H9 (cell line): ENCODE measurements at regions not wholly inside any gene's neighbourhood (a gene's known extent, or its start where the extent isn't known, plus 50 kb on each side); places are given as distances from the start of the nearest gene placed in this dataset.

Experiments used
- DNase-seq: peaks from one replicate; pipeline ENCODE4 v3.0.0-alpha.2; 2017
- H2AFZ ChIP-seq: one replicate; pipeline ENCODE4 v1.6.1; 2013; ENCODE audit warnings: mild to moderate bottlenecking, low read length, control low read depth, moderate library complexity
- H2AK5ac ChIP-seq: 2 replicates; pipeline ENCODE4 v1.6.1; 2013; ENCODE audit warnings: low read length, control low read depth, mixed read lengths; ENCODE audit not compliant: insufficient read length
- H2BK120ac ChIP-seq: one replicate; pipeline ENCODE4 v1.6.1; 2013; ENCODE audit warnings: low read depth, mild to moderate bottlenecking, low read length, control low read depth, inconsistent platforms; ENCODE audit not compliant: poor library complexity, severe bottlenecking
- H2BK12ac ChIP-seq: 2 replicates; pipeline ENCODE4 v1.6.1; 2013; ENCODE audit warnings: low read length, control low read depth, mixed read lengths, low read depth; ENCODE audit not compliant: insufficient read length
- H2BK15ac ChIP-seq: 2 replicates; pipeline ENCODE4 v1.6.1; 2013; ENCODE audit warnings: low read depth, low read length, control low read depth
- H2BK20ac ChIP-seq: one replicate; pipeline ENCODE4 v1.6.1; 2013; ENCODE audit warnings: low read depth, mild to moderate bottlenecking, low read length, control low read depth, inconsistent platforms; ENCODE audit not compliant: poor library complexity, severe bottlenecking
- H2BK5ac ChIP-seq: 2 replicates; pipeline ENCODE4 v1.6.1; 2013; ENCODE audit warnings: low read length, control low read depth, mixed read lengths; ENCODE audit not compliant: insufficient read length
- H3K14ac ChIP-seq: 2 replicates; pipeline ENCODE4 v1.6.1; 2013; ENCODE audit warnings: low read length, control low read depth; ENCODE audit not compliant: insufficient read depth
- H3K18ac ChIP-seq: 2 replicates; pipeline ENCODE4 v1.6.1; 2013; ENCODE audit warnings: low read depth, mild to moderate bottlenecking, mixed read lengths, low read length, control low read depth; ENCODE audit not compliant: insufficient read length
- H3K23ac ChIP-seq: 2 replicates; pipeline ENCODE4 v1.6.1; 2013; ENCODE audit warnings: low read length, control low read depth, mixed read lengths, low read depth; ENCODE audit not compliant: insufficient read length
- H3K23me2 ChIP-seq: 2 replicates; pipeline ENCODE4 v1.6.1; 2013; ENCODE audit warnings: low read depth, mild to moderate bottlenecking, mixed read lengths, low read length, control low read depth; ENCODE audit not compliant: insufficient read length, poor library complexity, severe bottlenecking
- H3K27ac ChIP-seq: 2 replicates; pipeline ENCODE4 v1.5.1; 2013; ENCODE audit warnings: low read length, control low read depth, mixed read lengths, low read depth; ENCODE audit not compliant: insufficient read length
- H3K27me3 ChIP-seq: 2 replicates; pipeline ENCODE4 v1.6.1; 2013; ENCODE audit warnings: low read length, control low read depth, inconsistent platforms; ENCODE audit not compliant: insufficient read depth
- H3K4ac ChIP-seq: 2 replicates; pipeline ENCODE4 v1.6.1; 2013; ENCODE audit warnings: low read depth, mild to moderate bottlenecking, control low read depth, inconsistent platforms, low read length, moderate library complexity
- H3K4me1 ChIP-seq: 2 replicates; pipeline ENCODE4 v1.6.1; 2013; ENCODE audit warnings: low read length, control low read depth, inconsistent platforms; ENCODE audit not compliant: insufficient read depth
- H3K4me2 ChIP-seq: 2 replicates; pipeline ENCODE4 v1.6.1; 2013; ENCODE audit warnings: low read length, control low read depth, mixed read lengths; ENCODE audit not compliant: insufficient read length, insufficient read depth
- H3K56ac ChIP-seq: 2 replicates; pipeline ENCODE4 v1.6.1; 2013; ENCODE audit warnings: low read depth, mild to moderate bottlenecking, mixed read lengths, low read length, control low read depth; ENCODE audit not compliant: insufficient read length
- H3K79me1 ChIP-seq: 2 replicates; pipeline ENCODE4 v1.6.1; 2013; ENCODE audit warnings: low read depth, mild to moderate bottlenecking, moderate library complexity, low read length, control low read depth, inconsistent platforms; ENCODE audit not compliant: insufficient read depth, poor library complexity, severe bottlenecking
- H3K79me2 ChIP-seq: 2 replicates; pipeline ENCODE4 v1.6.1; 2013; ENCODE audit warnings: low read length, control low read depth, inconsistent platforms; ENCODE audit not compliant: insufficient read depth
- H3K9ac ChIP-seq: 2 replicates; pipeline ENCODE4 v1.6.1; 2013; ENCODE audit warnings: low read length, control low read depth, mixed read lengths; ENCODE audit not compliant: insufficient read length; ENCODE audit errors: extremely low read depth
- H3K9me3 ChIP-seq: one replicate; pipeline ENCODE4 v1.6.1; 2013; ENCODE audit warnings: low read depth, low read length, inconsistent platforms; ENCODE audit not compliant: control insufficient read depth
- H3T11ph ChIP-seq: one replicate; pipeline ENCODE4 v1.6.1; 2013; ENCODE audit warnings: mild to moderate bottlenecking, low read length, control low read depth, inconsistent platforms
- H4K20me1 ChIP-seq: one replicate; pipeline ENCODE4 v1.6.1; 2013; ENCODE audit not compliant: control insufficient read depth, insufficient read length, insufficient read depth
- H4K5ac ChIP-seq: 2 replicates; pipeline ENCODE4 v1.6.1; 2013; ENCODE audit warnings: low read depth, mild to moderate bottlenecking, mixed read lengths, low read length, control low read depth; ENCODE audit not compliant: insufficient read length
- H4K8ac ChIP-seq: replicated peaks from 2 replicates; pipeline ENCODE4 v1.6.1; 2013; ENCODE audit warnings: low read length, control low read depth, mixed read lengths, low read depth; ENCODE audit not compliant: insufficient read length
- H4K91ac ChIP-seq: 2 replicates; pipeline ENCODE4 v1.6.1; 2013; ENCODE audit warnings: low read depth, mild to moderate bottlenecking, moderate library complexity, mixed read lengths, low read length, control low read depth; ENCODE audit not compliant: insufficient read length
- H3K27ac Mint-ChIP-seq, 3 experiments: 2 replicates in 2 of 3; 3 replicates in 1 of 3; pipeline ENCODE4 v1.8.0; 2020 to 2021; ENCODE audit warnings: mixed read lengths in 3 of 3, mild to moderate bottlenecking in 1 of 3, moderate library complexity in 1 of 3
- H3K27me3 Mint-ChIP-seq: 2 replicates; pipeline ENCODE4 v1.8.0; 2021; ENCODE audit warnings: low read depth, mild to moderate bottlenecking, moderate library complexity, mixed read lengths
- H3K36me3 Mint-ChIP-seq, 3 experiments: 2 replicates in 2 of 3; 3 replicates in 1 of 3; pipeline ENCODE4 v1.8.0; 2020 to 2021; ENCODE audit warnings: low read depth in 3 of 3, mixed read lengths in 3 of 3; ENCODE audit not compliant: insufficient read depth in 1 of 3
- H3K4me1 Mint-ChIP-seq, 2 experiments: 2 replicates each; pipeline ENCODE4 v1.8.0; 2020; ENCODE audit warnings: mixed read lengths in 2 of 2
- H3K4me3 Mint-ChIP-seq, 2 experiments: 2 replicates in 1 of 2; 3 replicates in 1 of 2; pipeline ENCODE4 v1.8.0; 2020 to 2021; ENCODE audit warnings: mild to moderate bottlenecking in 2 of 2, mixed read lengths in 2 of 2, moderate library complexity in 1 of 2
- H3K9me3 Mint-ChIP-seq, 2 experiments: 2 replicates in 1 of 2; 3 replicates in 1 of 2; pipeline ENCODE4 v1.8.0; 2020; ENCODE audit warnings: mild to moderate bottlenecking in 2 of 2, mixed read lengths in 2 of 2, moderate library complexity in 1 of 2
- WGBS: extraction: QIAGEN DNeasy Blood & Tissue Kit; methylation state at CpG from one replicate; pipeline ENCODE4 v1.1.7; 2013; ENCODE audit warnings: missing lambda C conversion rate, low lambda C conversion rate, mixed read lengths; ENCODE audit not compliant: insufficient read length; ENCODE audit errors: extremely low coverage; 5-methylcytosine and 5-hydroxymethylcytosine counted together
- TF ChIP-seq, protein P1 (sequence below): fragments of 200-600 bp; sonication (generic); conservative IDR thresholded peaks from 3 replicates; pipeline ENCODE4 v1.8.0; 2021; ENCODE audit warnings: antibody characterized with exemption, mild to moderate bottlenecking

DNA sequence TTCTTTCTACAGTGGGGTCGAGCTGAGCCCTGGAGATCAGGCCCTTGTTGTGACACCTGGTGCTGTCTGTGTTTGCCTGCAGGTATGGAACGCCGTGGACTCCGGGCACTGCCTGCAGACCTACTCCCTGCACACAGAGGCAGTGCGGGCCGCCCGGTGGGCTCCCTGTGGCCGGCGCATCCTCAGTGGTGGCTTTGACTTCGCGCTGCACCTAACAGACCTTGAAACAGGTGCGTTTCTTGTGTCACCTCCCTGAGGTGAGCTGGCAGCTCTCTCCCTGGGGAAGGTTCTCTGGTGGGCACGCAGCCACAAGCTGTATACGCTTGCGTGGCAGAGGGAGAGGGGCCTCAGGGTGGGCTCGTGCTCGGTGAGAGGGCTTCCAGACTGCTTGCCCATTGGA is 119.3 kb downstream of the BEGAIN start:
- no peak overlapping the region for H4K8ac ChIP-seq
- TF ChIP-seq, protein P1, sequence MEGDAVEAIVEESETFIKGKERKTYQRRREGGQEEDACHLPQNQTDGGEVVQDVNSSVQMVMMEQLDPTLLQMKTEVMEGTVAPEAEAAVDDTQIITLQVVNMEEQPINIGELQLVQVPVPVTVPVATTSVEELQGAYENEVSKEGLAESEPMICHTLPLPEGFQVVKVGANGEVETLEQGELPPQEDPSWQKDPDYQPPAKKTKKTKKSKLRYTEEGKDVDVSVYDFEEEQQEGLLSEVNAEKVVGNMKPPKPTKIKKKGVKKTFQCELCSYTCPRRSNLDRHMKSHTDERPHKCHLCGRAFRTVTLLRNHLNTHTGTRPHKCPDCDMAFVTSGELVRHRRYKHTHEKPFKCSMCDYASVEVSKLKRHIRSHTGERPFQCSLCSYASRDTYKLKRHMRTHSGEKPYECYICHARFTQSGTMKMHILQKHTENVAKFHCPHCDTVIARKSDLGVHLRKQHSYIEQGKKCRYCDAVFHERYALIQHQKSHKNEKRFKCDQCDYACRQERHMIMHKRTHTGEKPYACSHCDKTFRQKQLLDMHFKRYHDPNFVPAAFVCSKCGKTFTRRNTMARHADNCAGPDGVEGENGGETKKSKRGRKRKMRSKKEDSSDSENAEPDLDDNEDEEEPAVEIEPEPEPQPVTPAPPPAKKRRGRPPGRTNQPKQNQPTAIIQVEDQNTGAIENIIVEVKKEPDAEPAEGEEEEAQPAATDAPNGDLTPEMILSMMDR = no peak
- H4K5ac ChIP-seq = no peak overlapping the region
- H3K27ac ChIP-seq = no peak overlapping the region
- H2BK120ac ChIP-seq = no peak overlapping the region
- no peak overlapping the region for H3K18ac ChIP-seq
- no peak overlapping the region for H4K91ac ChIP-seq
- Mint-ChIP-seq H3K9me3 (no peaks in the 10 kb centered on the region; a peak in 1 of 5 replicates), H3K4me3 (no peak overlapping the region), H3K27ac (peak overlapping the region in 1 of 3 experiments; percentile 50; a peak in 1 of 7 replicates), H3K36me3 (peaks cover 0 to 2% (median 0%) of the 10 kb centered on the region in 3 experiments; a peak in 2 of 7 replicates), H3K27me3 (peaks cover 60% of the 10 kb centered on the region), H3K4me1 (peaks cover 29 to 35% of the 10 kb centered on the region in 2 experiments)
- no peaks in the 10 kb centered on the region for H3K27me3 ChIP-seq
- H2BK5ac ChIP-seq = no peak overlapping the region
- no peak overlapping the region for H2BK12ac ChIP-seq
- H3K56ac ChIP-seq = no peak overlapping the region
- H3K79me2 ChIP-seq = no peaks in the 10 kb centered on the region
- no peak overlapping the region for H3T11ph ChIP-seq
- peaks cover 5% of the 10 kb centered on the region; the same call in 1 of the 2 replicates for H3K4me1 ChIP-seq
- H3K23ac ChIP-seq = no peak overlapping the region
- no peaks in the 10 kb centered on the region for H4K20me1 ChIP-seq
- H2BK20ac ChIP-seq = no peak overlapping the region
- H3K9ac ChIP-seq = no peak overlapping the region
- no peak for DNase-seq
- H3K14ac ChIP-seq = no peak overlapping the region
- no CpG with 5 or more reads among the region's 17 CpGs for WGBS
- no peaks in the 10 kb centered on the region for H3K79me1 ChIP-seq
- H2AK5ac ChIP-seq = no peak overlapping the region
- no peak overlapping the region for H2BK15ac ChIP-seq
- H2AFZ ChIP-seq = no peak overlapping the region
- no peak overlapping the region for H3K4me2 ChIP-seq
- no peaks in the 10 kb centered on the region for H3K9me3 ChIP-seq
- no peak overlapping the region for H3K4ac ChIP-seq
- no peaks in the 10 kb centered on the region for H3K23me2 ChIP-seq
